Ureter (tissue), 1 donor: ENCODE measurements at regions not wholly inside any gene's neighbourhood (a gene's known extent, or its start where the extent isn't known, plus 50 kb on each side); places are given as distances from the start of the nearest gene placed in this dataset.

Source experiments
- DNase-seq: peaks from one replicate; pipeline ENCODE4 v3.0.0-alpha.2; 2020; ENCODE audit warnings: low spot score
- donor health status: DM: yes; HTN: yes; CAD: no.

DNA sequence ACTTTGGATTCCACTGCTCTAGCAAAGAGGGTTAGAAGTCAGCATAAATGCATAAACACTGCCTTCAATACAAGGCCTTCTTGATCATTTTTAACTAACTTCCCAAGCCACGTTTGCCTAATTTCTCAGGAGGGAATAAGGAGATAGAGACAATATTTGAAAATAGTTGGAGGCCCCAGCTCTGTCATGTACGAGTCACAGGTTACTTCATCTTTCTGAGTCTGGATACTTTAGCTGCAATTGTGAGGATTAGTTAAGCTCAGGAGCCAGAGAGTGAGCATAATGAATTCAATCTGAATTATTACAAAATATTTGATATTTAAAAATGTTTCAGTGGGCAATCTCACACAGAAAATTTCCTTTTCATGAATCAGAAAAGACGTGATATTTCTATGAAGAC lies 298.9 kb downstream of the SHOX2 start:
- DNase-seq: no peak

GRCh38 chr3:157805538-157805937 lies 300.7 kb downstream of the SHOX2 start:
- no peak for DNase-seq

DNA sequence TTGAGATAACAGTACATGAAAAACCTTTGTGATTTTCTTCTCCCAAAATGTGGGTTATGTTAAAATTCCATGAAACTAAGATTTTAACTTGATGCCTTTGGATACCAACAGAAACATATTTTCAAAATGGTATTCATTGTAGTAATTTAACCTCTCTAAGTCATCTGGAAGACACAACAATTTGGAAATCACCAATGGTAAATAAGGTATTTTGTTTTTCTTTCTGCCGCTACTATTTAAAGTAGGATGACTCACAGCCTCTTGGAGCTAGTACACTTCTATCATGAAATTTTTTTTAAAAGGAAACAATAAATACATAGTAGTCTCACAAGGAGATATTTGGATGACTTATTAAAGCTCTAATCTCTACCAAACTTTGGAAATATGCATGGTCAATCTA lies 291.6 kb upstream of the VEPH1 start:
- DNase-seq: no peak

GRCh38 chr3:157793745-157794144 lies 290.5 kb upstream of the VEPH1 start:
- DNase-seq: no peak

- DNase-seq: no peak
Measured at GRCh38 chr3:157789162-157789561, 285.9 kb upstream of the VEPH1 start.

DNA sequence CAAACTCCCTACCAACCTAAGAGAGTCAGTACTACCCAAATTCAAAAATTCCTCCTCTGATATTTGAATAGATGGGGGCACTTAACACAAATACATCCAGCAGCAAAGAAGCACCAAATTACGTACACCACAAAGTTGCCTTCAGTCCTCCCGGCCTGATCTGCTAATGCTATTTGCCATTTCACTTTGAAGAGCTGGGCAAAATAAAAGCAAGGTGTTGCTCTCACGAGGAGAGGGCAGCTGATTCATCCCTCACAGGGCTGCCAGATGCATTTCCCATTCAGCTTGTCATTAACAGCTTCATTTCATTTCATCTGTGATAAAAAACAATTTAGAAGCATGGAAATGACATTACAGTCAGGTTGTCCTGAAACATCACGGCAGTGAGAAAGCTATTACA lies 283.4 kb upstream of the VEPH1 start:
- no peak for DNase-seq

DNA sequence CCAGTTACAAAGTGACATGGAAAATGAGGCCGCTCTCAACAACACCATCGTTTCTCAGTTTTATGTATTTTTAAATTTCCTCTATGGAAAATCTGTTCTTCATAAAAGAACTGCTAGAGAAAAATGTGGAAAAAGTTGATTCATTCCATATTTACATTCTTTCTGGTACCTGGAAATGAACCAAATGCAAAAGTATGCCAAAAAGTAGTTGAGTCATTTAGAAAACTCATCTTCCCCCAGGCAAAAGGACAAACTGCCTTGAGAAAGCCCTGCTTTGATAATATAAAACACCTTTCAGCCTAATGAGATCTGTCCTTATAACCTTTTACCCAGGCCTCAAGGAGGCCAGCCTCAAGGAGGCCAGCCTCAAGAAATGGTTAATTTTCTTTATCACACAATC lies 283.0 kb upstream of the VEPH1 start:
- DNase-seq: no peak

DNA sequence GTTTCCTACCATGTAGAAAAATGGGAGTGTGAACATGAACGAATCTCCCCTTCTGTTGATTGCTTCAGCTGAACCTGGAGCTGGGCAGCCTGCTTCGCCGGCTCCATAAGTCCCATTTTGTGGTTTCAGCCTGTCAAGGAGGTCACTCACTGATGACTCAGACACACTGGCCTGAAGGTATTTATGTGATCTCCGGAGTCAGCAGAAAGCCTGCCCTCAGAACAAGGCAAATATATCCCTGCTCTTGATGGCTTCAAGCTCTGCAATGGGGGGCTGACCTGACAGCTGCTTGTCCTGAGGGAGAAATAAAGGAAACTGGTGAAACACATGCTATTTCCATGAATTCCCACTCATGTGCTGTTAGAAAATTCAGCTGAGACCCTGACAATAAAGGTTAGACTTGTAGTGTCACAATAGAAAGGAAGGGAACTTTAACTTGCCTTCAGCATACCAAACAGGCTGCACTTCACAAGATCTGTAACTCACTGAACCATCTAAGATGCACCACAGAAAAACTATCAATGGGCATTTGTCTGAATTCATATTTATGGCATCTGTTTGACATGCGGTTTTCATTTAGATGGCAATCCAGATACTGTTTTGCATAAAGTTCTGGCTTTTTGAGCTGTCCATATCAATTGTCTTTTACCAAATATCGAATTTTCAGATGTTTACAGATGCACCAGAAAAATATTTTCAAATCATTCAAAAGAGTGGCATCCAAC lies 282.0 kb upstream of the VEPH1 start:
- no peak for DNase-seq

DNA sequence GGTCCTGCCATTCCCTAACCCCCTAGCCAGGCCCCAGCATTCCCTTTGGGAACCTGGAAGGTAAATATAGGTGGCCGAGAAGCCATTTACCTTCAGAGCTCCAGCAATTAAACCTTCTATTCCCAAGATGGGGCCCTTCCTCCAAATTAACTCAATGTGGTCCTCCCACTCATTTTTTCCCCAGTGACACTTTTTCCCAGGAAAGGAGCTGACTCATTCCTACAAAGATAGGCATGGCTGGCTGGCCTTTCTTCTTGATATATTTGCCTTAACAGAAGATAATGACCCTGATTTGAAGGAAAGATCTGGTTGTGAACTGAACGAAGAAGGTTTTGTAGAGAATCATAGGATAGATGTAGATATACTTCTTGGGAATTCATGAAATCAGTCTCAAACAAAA lies 279.0 kb upstream of the VEPH1 start:
- DNase-seq: no peak

DNA sequence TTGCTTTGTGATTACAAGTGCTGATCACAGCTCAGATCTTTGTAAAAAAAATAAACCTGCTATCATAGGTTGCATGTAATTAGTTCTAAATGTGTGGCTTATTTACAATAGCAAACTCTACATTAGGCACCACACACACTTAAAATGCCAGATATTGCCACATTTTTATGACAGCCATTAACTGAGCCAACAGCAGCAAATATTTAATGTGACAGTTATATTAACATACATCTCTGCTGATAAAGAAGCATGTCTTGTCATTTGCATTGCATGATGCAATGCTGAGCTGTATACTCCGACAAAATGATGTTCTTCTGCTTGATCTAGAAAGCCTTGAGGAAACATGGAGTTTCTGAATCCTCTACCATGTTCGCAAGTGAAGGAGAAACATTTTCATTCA lies 273.6 kb upstream of the VEPH1 start:
- no peak for DNase-seq

- DNase-seq: no peak
Measured at GRCh38 chr3:157775446-157775845, 272.2 kb upstream of the VEPH1 start.

DNA sequence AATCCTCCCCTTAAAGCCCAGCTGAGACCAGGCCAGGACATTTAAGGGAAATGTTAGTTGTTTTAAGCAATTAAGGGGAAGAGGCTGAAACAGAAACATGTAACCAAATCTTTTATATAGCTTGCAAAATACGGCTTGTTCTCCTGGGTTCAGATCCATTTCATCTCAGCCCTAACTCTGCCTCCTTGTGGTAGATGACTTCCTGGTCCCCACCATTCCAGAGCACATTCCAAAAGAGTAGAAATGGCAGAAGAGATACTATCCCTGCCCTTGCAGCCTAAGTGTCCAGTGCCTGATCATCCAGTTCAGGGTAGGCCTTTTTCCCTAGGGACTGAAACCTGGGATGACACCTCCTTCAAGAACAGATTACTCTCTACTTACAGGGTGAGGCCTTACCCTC lies 266.2 kb upstream of the VEPH1 start:
- no peak for DNase-seq

DNA sequence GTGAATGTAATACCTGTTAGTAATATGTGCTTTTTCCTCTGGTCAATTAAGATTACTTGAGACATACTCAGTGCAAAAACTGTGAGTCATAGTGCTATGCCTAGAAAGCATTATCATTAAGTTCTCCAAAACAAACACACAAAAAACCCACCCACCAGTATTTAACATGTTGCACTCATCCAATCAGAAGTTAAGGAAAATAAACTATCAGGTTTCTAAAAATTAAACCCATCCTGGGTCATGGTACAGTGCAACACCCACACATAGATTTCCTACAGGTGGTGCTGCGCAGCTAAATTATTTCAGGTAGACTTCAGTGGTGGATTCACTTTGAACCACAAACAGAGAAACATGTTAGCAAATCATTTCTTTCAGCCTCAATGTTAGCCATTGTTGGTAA lies 264.4 kb upstream of the VEPH1 start:
- no peak for DNase-seq

GRCh38 chr3:157763644-157764043 lies 260.4 kb upstream of the VEPH1 start:
- no peak for DNase-seq

DNA sequence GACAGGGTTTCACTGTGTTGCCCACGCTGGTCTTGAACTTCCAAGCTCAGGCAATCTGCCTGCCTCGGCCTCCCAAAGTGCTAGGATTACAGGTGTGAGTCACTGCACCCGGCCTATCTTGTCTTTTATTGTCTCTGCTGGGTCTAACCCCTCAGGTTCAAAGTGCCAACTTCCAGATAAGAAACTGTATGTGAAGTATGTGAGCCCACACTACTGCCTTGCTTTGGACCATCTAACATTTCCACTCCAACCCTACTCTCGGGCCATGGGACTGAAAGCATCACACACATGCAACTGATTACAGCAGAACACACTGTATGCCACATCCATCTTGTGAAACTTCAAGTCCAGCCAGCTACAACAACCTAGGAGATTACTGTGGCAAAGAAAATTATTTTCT lies 256.1 kb upstream of the VEPH1 start:
- DNase-seq: no peak

DNA sequence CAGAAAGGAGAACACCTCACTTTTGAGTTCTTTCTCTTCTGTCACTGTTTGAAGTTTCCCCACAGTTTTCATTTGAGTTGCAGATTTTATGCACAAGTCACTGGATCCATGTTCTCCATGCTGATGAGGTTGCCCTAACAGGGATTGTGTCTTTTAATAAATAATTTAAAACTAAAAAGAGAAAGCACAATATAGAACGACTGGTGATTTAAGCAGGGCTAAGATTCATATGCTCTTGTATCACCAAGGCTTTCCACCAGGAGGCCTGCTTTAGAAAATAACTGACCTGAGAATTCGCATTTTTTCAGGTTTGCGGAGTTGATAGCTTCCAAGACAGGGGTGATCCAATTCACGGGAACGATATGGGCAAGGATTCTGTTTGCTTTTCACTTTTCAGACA lies 252.0 kb upstream of the VEPH1 start:
- no peak for DNase-seq

- DNase-seq: no peak
Measured at GRCh38 chr3:157754451-157754850, 251.2 kb upstream of the VEPH1 start.

GRCh38 chr3:157753787-157754136 lies 250.5 kb upstream of the VEPH1 start:
- no peak for DNase-seq

DNA sequence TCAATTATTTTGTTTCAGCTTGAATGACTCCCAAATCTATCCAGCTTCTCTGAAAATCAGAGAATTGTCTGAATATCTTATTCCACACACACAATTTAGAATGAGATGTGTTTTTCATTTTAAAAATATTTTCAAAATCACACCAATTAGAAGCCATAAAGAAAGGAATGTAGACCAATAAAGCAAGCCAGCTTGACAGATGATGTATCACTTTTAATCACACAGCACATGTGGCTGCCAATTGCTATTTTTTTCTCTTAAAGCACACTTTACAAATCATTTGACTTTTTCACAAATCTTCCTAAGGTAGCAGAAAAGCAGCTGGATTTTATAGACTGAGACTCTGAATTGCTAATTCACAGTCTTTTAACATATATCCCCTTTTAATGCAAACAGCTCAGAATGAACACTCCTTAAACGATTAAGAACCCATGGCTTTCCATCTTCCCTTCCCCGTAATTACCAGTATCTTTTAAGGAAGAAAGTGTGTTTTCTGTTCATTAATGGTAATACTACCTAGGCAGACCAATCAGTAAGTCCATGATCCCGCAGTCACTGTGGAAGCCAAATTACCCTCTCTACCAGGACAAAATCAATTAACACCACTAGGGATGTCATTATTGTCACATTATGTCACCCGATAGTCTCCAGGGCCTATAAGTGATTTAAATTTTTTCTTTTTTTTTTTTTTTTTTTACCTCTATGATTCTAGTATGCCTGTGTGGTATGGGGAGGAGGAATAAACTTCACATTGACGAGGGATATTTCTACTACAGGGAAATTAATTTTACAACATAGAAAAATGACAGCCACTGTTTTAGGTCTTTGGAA lies 250.0 kb upstream of the VEPH1 start:
- DNase-seq: no peak

- DNase-seq: no peak
Measured at GRCh38 chr3:157752554-157752953, 249.3 kb upstream of the VEPH1 start.

DNA sequence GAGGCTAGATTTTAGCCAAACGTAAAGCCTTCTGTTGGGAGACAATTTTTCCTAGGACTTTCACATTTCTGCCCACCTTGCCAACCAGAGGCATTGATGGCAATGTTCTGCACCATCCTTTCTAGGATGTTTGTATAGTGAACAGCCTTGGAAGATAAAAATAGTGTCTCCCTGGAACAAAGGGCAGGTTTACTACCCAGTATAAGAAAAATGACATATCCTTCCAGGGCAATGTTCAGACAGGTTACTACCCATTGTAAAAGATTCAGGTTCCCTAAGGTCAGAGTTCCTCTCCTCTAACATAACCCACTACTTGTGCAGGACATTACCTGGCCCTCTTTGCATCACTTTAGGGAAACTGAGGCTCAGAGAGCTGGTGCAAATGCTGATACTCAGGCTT lies 248.2 kb upstream of the VEPH1 start:
- DNase-seq: no peak

DNA sequence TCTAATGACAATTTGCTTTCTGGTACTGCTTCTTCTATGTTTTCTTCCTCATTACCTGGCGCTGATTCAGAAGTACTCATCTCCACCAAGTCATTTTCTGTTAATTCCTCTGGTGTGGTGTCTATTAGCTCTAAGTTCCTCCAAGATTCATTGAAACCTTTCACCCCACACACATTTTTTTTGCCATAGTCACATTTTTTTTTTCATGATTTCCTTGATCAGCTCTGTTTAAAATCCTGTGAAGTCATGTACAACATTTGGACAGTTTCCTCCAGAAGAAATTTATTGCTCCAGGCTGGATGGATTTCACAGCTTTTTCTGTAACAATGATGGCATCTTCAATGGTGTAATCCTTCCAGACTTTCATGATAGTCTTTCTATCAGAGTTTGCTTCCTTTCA lies 243.2 kb upstream of the VEPH1 start:
- no peak for DNase-seq

DNA sequence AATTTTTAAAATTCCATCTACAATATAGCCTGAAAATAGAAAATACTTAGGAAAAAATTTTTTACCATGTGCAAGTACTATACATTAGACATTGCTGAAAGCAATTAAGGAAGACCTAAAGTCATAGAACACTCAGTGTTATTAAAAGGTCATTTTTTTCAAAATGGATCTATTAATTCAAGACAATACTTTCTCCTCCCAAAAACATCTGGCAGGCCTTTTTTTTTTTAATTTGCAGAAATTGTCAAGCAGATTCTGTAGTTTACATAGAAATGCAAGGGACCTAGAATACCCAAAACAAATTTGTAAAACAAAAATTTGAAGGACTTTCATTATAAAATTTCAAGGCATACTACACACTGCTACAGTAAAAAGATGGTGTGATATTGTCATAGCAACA lies 238.4 kb upstream of the VEPH1 start:
- DNase-seq: no peak

- no peak for DNase-seq
Measured at GRCh38 chr3:157738441-157738840, 235.2 kb upstream of the VEPH1 start.
